RWPE1 (cell line): ENCODE measurements at regions not wholly inside any gene's neighbourhood (a gene's known extent, or its start where the extent isn't known, plus 50 kb on each side); places are given as distances from the start of the nearest gene placed in this dataset.

Experiments used
- CTCF ChIA-PET: fragments of 350-600 bp; sonication (Branson Sonifier 250); formaldehyde crosslinking; extraction: SDS; loops from one replicate; lab custom pipeline; 2021; lab: Yijun Ruan, JAX
- POLR2A ChIA-PET: fragments of 400-600 bp; formaldehyde crosslinking; extraction: SDS; loops from one replicate; lab custom pipeline; 2020; ENCODE audit warnings: antibody characterized with exemption; ENCODE audit not compliant: low non-redundant PET; lab: Yijun Ruan, JAX
- DNase-seq: peaks from one replicate; pipeline ENCODE4 v3.0.0; 2012; ENCODE audit warnings: low spot score
- H3K27ac ChIP-seq: fragments of 450-650 bp; 2 replicates; pipeline ENCODE4 v1.5.1; 2017
- CTCF ChIP-seq: fragments of 450-650 bp; conservative IDR thresholded peaks from 2 replicates; pipeline ENCODE4 v1.5.1; 2017; ENCODE audit warnings: low read depth, mild to moderate bottlenecking

- ChIA-PET POLR2A (no interaction called here), CTCF (no interaction called here)
- no peak for DNase-seq
- no peak for TF ChIP-seq CTCF
- H3K27ac ChIP-seq, result no peak overlapping the region
These were observed 551.4 kb upstream of the ZFHX3 start for GRCh38 chr16:73599351-73599750.

GRCh38 chr16:73584157-73584556 is 536.2 kb upstream of the ZFHX3 start:
- POLR2A ChIA-PET, result no interaction called here
- TF ChIP-seq CTCF, result no peak

GRCh38 chr16:73572135-73572828 is 524.4 kb upstream of the ZFHX3 start:
- ChIA-PET POLR2A (no interaction called here), CTCF (no interaction called here)
- no peak for TF ChIP-seq CTCF
- no peak for DNase-seq
- no peak overlapping the region for H3K27ac ChIP-seq

More at GRCh38 chr16:73584157-73584556, 536.2 kb upstream of the ZFHX3 start:
- CTCF ChIA-PET, result no interaction called here
- no peak overlapping the region for H3K27ac ChIP-seq
- DNase-seq, result no peak

GRCh38 chr16:73569266-73569980 is 521.5 kb upstream of the ZFHX3 start:
- CTCF ChIA-PET, result interaction anchor here (1.3 kb wide), 1 partner anchor 309 kb away, joined by 3 read pairs; no protein-coding TSS in a partner anchor
- no peak for DNase-seq
- POLR2A ChIA-PET, result no interaction called here
- H3K27ac ChIP-seq, result no peak overlapping the region
- TF ChIP-seq CTCF, result no peak

- DNase-seq, result no peak
- H3K27ac ChIP-seq, result no peak overlapping the region
- CTCF ChIA-PET, result interaction anchor here (1.3 kb wide), 1 partner anchor 310 kb away, joined by 3 read pairs; no protein-coding TSS in a partner anchor
- POLR2A ChIA-PET, result no interaction called here
- no peak for TF ChIP-seq CTCF
These were observed 520.8 kb upstream of the ZFHX3 start for GRCh38 chr16:73568769-73569168.

- TF ChIP-seq CTCF, result no peak
- H3K27ac ChIP-seq, result no peak overlapping the region
- ChIA-PET POLR2A (no interaction called here), CTCF (interaction anchor here (0.6 to 1.9 kb wide), 4 partner anchors 244 to 313 kb away, joined by 3 to 7 read pairs (median 4); no protein-coding TSS in a partner anchor)
- no peak for DNase-seq
These were observed 518.0 kb upstream of the ZFHX3 start for GRCh38 chr16:73565925-73566324.
